GM12878 (cell line): ENCODE measurements at regions not wholly inside any gene's neighbourhood (a gene's known extent, or its start where the extent isn't known, plus 50 kb on each side); places are given as distances from the start of the nearest gene placed in this dataset.

Source experiments
- BHLHE40 ChIP-seq, 2 experiments: fragments of 450-650 bp in 1 of 2; IDR thresholded peaks; 2 replicates each; pipeline ENCODE4 v1.6.1; 2011 to 2017; ENCODE audit warnings: low read depth in 2 of 2, borderline replicate concordance in 1 of 2, improper control_type of control experiment in 1 of 2, low read length in 1 of 2, mild to moderate bottlenecking in 1 of 2
- CHD2 ChIP-seq: IDR thresholded peaks from 2 replicates; pipeline ENCODE4 v1.6.1; 2011; ENCODE audit warnings: low read depth, low read length, improper control_type of control experiment, borderline replicate concordance
- CTCF ChIP-seq, 3 experiments: IDR thresholded peaks in 2 of 3; conservative IDR thresholded peaks in 1 of 3; 2 replicates each; pipeline ENCODE4 v1.5.1; 2011; ENCODE audit warnings: low read depth in 3 of 3, low read length in 3 of 3, mild to moderate bottlenecking in 3 of 3, control low read depth in 2 of 3, moderate library complexity in 2 of 3, inconsistent platforms in 1 of 3, mixed read lengths in 1 of 3; ENCODE audit not compliant: control insufficient read depth in 2 of 3, insufficient read depth in 1 of 3; ENCODE audit errors: extremely low read depth in 1 of 3
- EZH2 ChIP-seq: IDR thresholded peaks from 2 replicates; pipeline ENCODE4 v1.6.1; 2012; ENCODE audit warnings: low read depth, mild to moderate bottlenecking, control low read depth, inconsistent platforms, low read length, borderline replicate concordance; ENCODE audit not compliant: control insufficient read depth
- REST ChIP-seq: IDR thresholded peaks from 2 replicates; pipeline ENCODE4 v1.6.1; 2012; ENCODE audit warnings: mild to moderate bottlenecking, low read depth, low read length
- SRF ChIP-seq, 2 experiments: IDR thresholded peaks; 2 replicates each; pipeline ENCODE4 v1.6.1; 2011; ENCODE audit warnings: low read depth in 2 of 2, low read length in 2 of 2, mild to moderate bottlenecking in 1 of 2, moderate library complexity in 1 of 2
- TBL1XR1 ChIP-seq: IDR thresholded peaks from 2 replicates; pipeline ENCODE4 v1.6.1; 2012; ENCODE audit warnings: low read depth, low read length, improper control_type of control experiment

GRCh38 chr12:123056053-123056452 is 75.6 kb downstream of the ARL6IP4 start:
- TF ChIP-seq BHLHE40 (IDR thresholded peaks at IDR 0.05; ENCODE audit: borderline replicate concordance in 1 of 2, low read depth in 2 of 2, low read length in 1 of 2) (no peak), CHD2 (no peak), CTCF (IDR thresholded peaks at IDR 0.05 in 2 of 3, conservative IDR thresholded peaks at IDR 0.05 in 1 of 3; ENCODE audit: control insufficient read depth in 2 of 3, extremely low read depth in 1 of 3, insufficient read depth in 1 of 3, low read depth in 3 of 3, low read length in 3 of 3) (no peak), REST (no peak), TBL1XR1 (no peak), SRF (IDR thresholded peaks at IDR 0.05; ENCODE audit: low read depth in 2 of 2, low read length in 2 of 2) (no peak), EZH2 (no peak)
